DLD1 (cell line): ENCODE measurements at regions not wholly inside any gene's neighbourhood (a gene's known extent, or its start where the extent isn't known, plus 50 kb on each side); places are given as distances from the start of the nearest gene placed in this dataset.

Experiments
- in situ Hi-C: cut with HindIII; loops from 2 replicates; pipeline ENCODE4 v1.10.0; 2017; ENCODE audit warnings: low sequenced_read_pairs

- in situ Hi-C loops = no loop called here
These were observed 221.6 kb upstream of the LCORL start for GRCh38 chr4:18242919-18243693.

- in situ Hi-C loops = no loop called here
These were observed 220.2 kb upstream of the LCORL start for GRCh38 chr4:18241727-18242126.

- in situ Hi-C loops = no loop called here
These were observed 212.6 kb upstream of the LCORL start for GRCh38 chr4:18234108-18234507.

GRCh38 chr4:18231726-18232125, 210.2 kb upstream of the LCORL start:
- in situ Hi-C loops = no loop called here

GRCh38 chr4:18227880-18228279, 206.3 kb upstream of the LCORL start:
- in situ Hi-C loops = no loop called here

GRCh38 chr4:18214411-18215055, 193.0 kb upstream of the LCORL start:
- in situ Hi-C loops = no loop called here

GRCh38 chr4:18213576-18214198, 192.1 kb upstream of the LCORL start:
- in situ Hi-C loops = no loop called here

- in situ Hi-C loops = no loop called here
These were observed 187.9 kb upstream of the LCORL start for GRCh38 chr4:18209448-18209847.

- in situ Hi-C loops = loop anchor here (5.0 kb wide), 1 partner anchor 37 kb away; no protein-coding TSS in a partner anchor
These were observed 182.4 kb upstream of the LCORL start for GRCh38 chr4:18203966-18204365.

- in situ Hi-C loops = loop anchor here (5.0 kb wide), 1 partner anchor 35 kb away; no protein-coding TSS in a partner anchor
These were observed 180.9 kb upstream of the LCORL start for GRCh38 chr4:18202486-18202885.

GRCh38 chr4:18201885-18202284, 180.3 kb upstream of the LCORL start:
- in situ Hi-C loops = loop anchor here (5.0 kb wide), 1 partner anchor 35 kb away; no protein-coding TSS in a partner anchor

- in situ Hi-C loops = no loop called here
These were observed 177.1 kb upstream of the LCORL start for GRCh38 chr4:18198653-18199052.

- in situ Hi-C loops = no loop called here
These were observed 175.9 kb upstream of the LCORL start for GRCh38 chr4:18197467-18197866.

GRCh38 chr4:18194278-18194677, 172.7 kb upstream of the LCORL start:
- in situ Hi-C loops = no loop called here

- in situ Hi-C loops = no loop called here
These were observed 171.3 kb upstream of the LCORL start for GRCh38 chr4:18192901-18193300.

GRCh38 chr4:18185491-18185890, 163.9 kb upstream of the LCORL start:
- in situ Hi-C loops = no loop called here

GRCh38 chr4:18180892-18181291, 159.3 kb upstream of the LCORL start:
- in situ Hi-C loops = no loop called here

GRCh38 chr4:18180122-18180521, 158.6 kb upstream of the LCORL start:
- in situ Hi-C loops = no loop called here

GRCh38 chr4:18171896-18172295, 150.3 kb upstream of the LCORL start:
- in situ Hi-C loops = no loop called here

GRCh38 chr4:18167831-18168230, 146.3 kb upstream of the LCORL start:
- in situ Hi-C loops = loop anchor here (5.0 kb wide), 1 partner anchor 34 kb away; no protein-coding TSS in a partner anchor

GRCh38 chr4:18166925-18167324, 145.4 kb upstream of the LCORL start:
- in situ Hi-C loops = loop anchor here (5.0 kb wide), 1 partner anchor 35 kb away; no protein-coding TSS in a partner anchor

GRCh38 chr4:18162453-18162852, 140.9 kb upstream of the LCORL start:
- in situ Hi-C loops = no loop called here
